Smooth muscle cell (in vitro differentiated cells): ENCODE measurements at regions not wholly inside any gene's neighbourhood (a gene's known extent, or its start where the extent isn't known, plus 50 kb on each side); places are given as distances from the start of the nearest gene placed in this dataset.

Source experiments
- DNase-seq: peaks from one replicate; lab custom pipeline; 2025; ENCODE audit not compliant: unreplicated experiment; lab: John Stamatoyannopoulos, UW
- H2AFZ ChIP-seq: fragments of 200-600 bp; sonication (generic); 2 replicates; pipeline ENCODE4 v1.6.0; 2016; ENCODE audit warnings: antibody characterized with exemption, low read depth, mild to moderate bottlenecking
- H3F3A ChIP-seq: fragments of 200-600 bp; sonication (generic); 2 replicates; pipeline ENCODE4 v1.6.0; 2017; ENCODE audit warnings: antibody characterized with exemption, low read depth
- H3K27ac ChIP-seq: fragments of 200-600 bp; sonication (generic); 2 replicates; pipeline ENCODE4 v1.5.1; 2016; ENCODE audit warnings: low read depth, mild to moderate bottlenecking
- H3K27me3 ChIP-seq: fragments of 200-600 bp; sonication (generic); 2 replicates; pipeline ENCODE4 v1.6.1; 2016; ENCODE audit warnings: low read depth, mild to moderate bottlenecking
- H3K36me3 ChIP-seq: fragments of 200-600 bp; sonication (generic); 2 replicates; pipeline ENCODE4 v1.5.1; 2016; ENCODE audit warnings: low read depth
- H3K4me1 ChIP-seq: fragments of 200-600 bp; sonication (generic); 2 replicates; pipeline ENCODE4 v1.5.1; 2016; ENCODE audit warnings: low read depth
- H3K4me2 ChIP-seq: fragments of 200-600 bp; sonication (generic); 2 replicates; pipeline ENCODE4 v1.6.0; 2016; ENCODE audit warnings: mild to moderate bottlenecking
- H3K4me3 ChIP-seq: fragments of 200-600 bp; sonication (generic); 2 replicates; pipeline ENCODE4 v1.5.1; 2016; ENCODE audit warnings: mild to moderate bottlenecking
- H3K79me2 ChIP-seq: fragments of 200-600 bp; sonication (generic); 2 replicates; pipeline ENCODE4 v1.6.0; 2016; ENCODE audit warnings: low read depth, mild to moderate bottlenecking
- H3K9ac ChIP-seq: fragments of 200-600 bp; sonication (generic); 2 replicates; pipeline ENCODE4 v1.6.0; 2016; ENCODE audit warnings: low read depth
- H3K9me3 ChIP-seq: fragments of 200-600 bp; sonication (generic); replicated peaks from 2 replicates; pipeline ENCODE4 v1.5.1; 2016; ENCODE audit warnings: low read depth
- H4K20me1 ChIP-seq: fragments of 200-600 bp; sonication (generic); 2 replicates; pipeline ENCODE4 v1.6.0; 2016; ENCODE audit warnings: low read depth
- CTCF ChIP-seq: fragments of 200-600 bp; sonication (generic); IDR thresholded peaks from 2 replicates; pipeline ENCODE4 v1.5.1; 2017; ENCODE audit warnings: borderline replicate concordance, mild to moderate bottlenecking, antibody characterized with exemption; ENCODE audit not compliant: insufficient read depth, poor library complexity, severe bottlenecking
- WGBS: methylation state at CpG from one replicate; pipeline ENCODE4 v1.1.7; 2016; ENCODE audit warnings: low lambda C conversion rate; 5-methylcytosine and 5-hydroxymethylcytosine counted together

GRCh38 chr12:43132291-43132690, 419.7 kb downstream of the ADAMTS20 start:
- no peaks in the 10 kb centered on the region for H3K9me3 ChIP-seq
- peak overlapping the region; percentile 29 for H3K27ac ChIP-seq
- H3K79me2 ChIP-seq = no peaks in the 10 kb centered on the region
- no peak for DNase-seq
- H2AFZ ChIP-seq = peak overlapping the region; percentile 61
- H3K27me3 ChIP-seq = no peaks in the 10 kb centered on the region
- H3K4me1 ChIP-seq = peaks cover 3% of the 10 kb centered on the region
- TF ChIP-seq CTCF = no peak
- no peaks in the 10 kb centered on the region for H3K36me3 ChIP-seq
- H3K4me3 ChIP-seq = no peak overlapping the region
- H3F3A ChIP-seq = no peaks in the 10 kb centered on the region
- H4K20me1 ChIP-seq = no peaks in the 10 kb centered on the region
- H3K4me2 ChIP-seq = peak overlapping the region; percentile 43
- 41% methylated on average over 1 of the region's 1 CpG for WGBS
- H3K9ac ChIP-seq = no peak overlapping the region

GRCh38 chr12:43131301-43131700, 420.7 kb downstream of the ADAMTS20 start:
- Histone ChIP-seq H4K20me1 (no peaks in the 10 kb centered on the region), H3K4me2 (no peak overlapping the region), H3K4me3 (no peak overlapping the region), H3F3A (no peaks in the 10 kb centered on the region), H2AFZ (peak overlapping the region; percentile 61), H3K4me1 (peaks cover 3% of the 10 kb centered on the region), H3K79me2 (no peaks in the 10 kb centered on the region), H3K9me3 (no peaks in the 10 kb centered on the region), H3K27me3 (no peaks in the 10 kb centered on the region), H3K9ac (no peak overlapping the region), H3K27ac (no peak overlapping the region), H3K36me3 (no peaks in the 10 kb centered on the region)
- no peak for DNase-seq
- 79% methylated on average over 1 of the region's 1 CpG for WGBS
- no peak for TF ChIP-seq CTCF

GRCh38 chr12:43127886-43128549, 424.0 kb downstream of the ADAMTS20 start:
- Histone ChIP-seq H3K4me2 (no peak overlapping the region), H3F3A (no peaks in the 10 kb centered on the region), H3K4me1 (peaks cover 3% of the 10 kb centered on the region), H3K4me3 (no peak overlapping the region), H3K36me3 (no peaks in the 10 kb centered on the region), H3K9ac (no peak overlapping the region), H4K20me1 (no peaks in the 10 kb centered on the region), H2AFZ (no peak overlapping the region), H3K27me3 (no peaks in the 10 kb centered on the region), H3K9me3 (no peaks in the 10 kb centered on the region), H3K79me2 (no peaks in the 10 kb centered on the region), H3K27ac (no peak overlapping the region)
- TF ChIP-seq CTCF = no peak
- DNase-seq = no peak
- 97% methylated on average over 3 of the region's 3 CpGs for WGBS
